COR-L47 (cell line): ENCODE measurements at regions not wholly inside any gene's neighbourhood (a gene's known extent, or its start where the extent isn't known, plus 50 kb on each side); places are given as distances from the start of the nearest gene placed in this dataset.

Source experiments
- DNase-seq: peaks from one replicate; lab custom pipeline; 2025; lab: John Stamatoyannopoulos, UW

DNA sequence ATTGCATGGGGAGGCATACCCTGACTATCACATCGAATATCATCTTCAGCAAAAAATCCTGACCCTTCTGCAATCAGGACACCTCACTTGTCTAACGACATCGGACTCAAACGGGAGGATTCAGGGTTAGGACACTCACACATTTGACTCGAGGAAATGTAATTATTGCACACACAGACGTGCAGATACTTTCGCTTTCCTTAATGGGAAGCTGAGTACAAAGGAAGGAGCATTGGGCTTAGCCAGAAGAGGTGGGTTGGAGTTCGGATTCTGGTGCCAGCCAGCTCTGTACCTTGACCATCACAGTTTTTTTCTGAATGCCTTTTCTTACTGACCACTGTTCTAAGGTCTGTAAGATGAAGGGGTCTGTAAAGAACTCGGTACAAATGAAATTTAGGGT is 260.4 kb downstream of the GALC start:
- DNase-seq = no peak

DNA sequence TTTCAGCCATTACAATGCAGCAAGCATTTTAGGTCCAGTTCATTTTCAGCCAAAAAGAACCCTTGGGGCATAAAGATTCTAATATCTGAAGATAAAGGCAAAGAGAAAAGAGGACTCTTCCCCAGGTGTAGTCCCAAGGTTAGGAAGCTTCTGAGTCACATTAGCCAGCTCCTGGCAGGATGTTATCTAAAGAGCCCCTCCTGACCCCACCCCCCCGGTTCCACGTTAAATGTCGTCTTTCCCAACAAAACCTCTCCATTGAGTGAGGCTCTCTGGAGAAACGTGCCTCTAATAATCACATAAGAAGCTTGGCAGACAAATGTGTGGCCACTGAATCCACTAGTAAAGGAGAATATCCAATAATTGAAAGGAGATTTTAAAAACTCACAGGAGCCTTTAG is 267.7 kb downstream of the GALC start:
- DNase-seq = no peak

DNA sequence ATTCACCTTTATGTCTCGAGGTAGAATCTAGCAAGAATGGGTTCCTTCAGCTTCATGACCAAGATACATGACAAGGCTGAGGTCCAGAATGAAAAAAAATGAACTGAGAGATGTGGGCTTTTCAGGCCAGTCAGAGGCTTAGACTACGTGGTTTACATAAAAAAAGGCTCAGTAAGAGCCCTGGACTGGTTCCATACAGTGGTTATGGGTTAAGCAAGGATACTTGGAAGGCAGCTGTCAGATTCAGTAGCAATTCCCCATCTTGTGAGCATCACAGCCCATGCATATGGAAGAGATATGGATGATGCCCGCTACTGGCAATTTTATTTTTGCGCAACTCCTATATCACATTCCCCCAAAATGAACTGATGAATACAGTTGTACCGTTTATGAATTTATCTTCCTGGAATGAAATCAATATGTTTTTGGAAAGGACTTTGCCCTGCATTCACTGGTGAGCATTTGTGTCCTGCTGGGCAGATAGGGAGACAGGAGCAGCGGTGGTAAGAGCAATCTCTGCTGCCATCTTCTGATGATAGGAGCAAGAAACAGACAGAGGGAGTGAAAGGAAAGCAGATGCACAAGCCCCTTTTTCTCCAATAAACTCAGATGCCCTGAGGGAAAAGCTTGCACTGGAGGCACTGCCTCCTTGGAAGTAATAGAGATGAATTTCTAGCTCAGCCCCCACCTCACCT is 280.4 kb downstream of the GALC start:
- DNase-seq = peak; percentile 29

DNA sequence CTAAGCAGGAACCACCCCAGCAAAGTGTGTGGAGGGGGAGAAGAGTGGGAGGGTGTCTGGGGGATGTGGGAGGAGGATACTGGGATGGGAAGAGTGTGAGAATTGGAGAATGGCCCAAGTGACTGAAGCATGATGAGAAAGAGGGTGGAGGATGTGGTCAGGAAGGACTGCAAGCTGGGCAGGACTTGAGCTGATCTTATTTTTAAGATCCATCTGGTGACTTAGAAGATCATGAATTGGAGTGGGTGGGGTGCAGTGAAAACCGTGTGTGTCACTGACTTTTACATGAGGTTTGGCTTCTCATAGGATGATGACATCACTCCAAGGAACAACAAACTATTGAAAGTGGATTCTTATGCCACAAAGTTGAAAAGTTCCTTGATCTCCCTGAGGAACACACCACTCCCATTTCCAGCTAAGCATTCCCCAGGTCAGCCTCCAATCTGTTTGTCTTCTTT is 287.5 kb downstream of the GALC start:
- DNase-seq = no peak

DNA sequence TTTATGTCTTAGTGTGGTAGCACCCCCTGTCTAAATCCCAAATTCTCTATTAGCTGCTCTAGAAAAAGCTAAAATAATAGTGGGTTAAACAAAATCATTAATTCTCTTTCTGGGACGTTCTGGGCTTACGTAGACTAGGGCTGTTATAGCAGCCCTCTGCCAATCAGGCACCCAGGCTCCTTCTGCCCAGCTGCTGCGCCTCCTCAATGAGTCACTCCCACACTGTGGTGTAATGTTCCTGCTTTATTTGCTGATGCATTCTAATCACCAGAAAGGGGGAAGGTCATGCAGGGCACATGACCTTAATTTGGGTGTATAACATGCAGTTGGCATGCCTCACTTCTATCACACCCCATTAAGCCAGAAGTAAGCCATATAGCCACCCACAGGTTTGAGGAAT is 294.5 kb downstream of the GALC start:
- no peak for DNase-seq

DNA sequence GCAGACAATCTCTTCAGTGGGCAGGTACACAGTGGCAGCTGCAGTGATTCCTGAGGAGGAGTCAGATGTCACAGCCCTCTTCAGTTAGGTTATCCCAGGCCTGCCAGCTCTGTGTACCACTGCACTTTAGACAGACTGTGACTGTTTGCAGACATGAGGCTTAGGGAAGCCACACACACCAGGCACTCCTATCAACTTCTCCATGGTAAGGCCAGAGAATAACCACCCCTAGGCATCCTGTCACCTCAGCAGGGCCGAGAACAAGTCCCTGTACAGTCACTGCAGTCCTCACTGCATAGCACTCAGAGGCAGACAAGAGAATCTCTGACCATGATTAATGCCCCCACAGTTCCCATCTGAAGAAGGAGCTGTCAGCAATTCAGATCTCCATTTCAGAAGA is 296.5 kb downstream of the GALC start:
- DNase-seq = no peak

DNA sequence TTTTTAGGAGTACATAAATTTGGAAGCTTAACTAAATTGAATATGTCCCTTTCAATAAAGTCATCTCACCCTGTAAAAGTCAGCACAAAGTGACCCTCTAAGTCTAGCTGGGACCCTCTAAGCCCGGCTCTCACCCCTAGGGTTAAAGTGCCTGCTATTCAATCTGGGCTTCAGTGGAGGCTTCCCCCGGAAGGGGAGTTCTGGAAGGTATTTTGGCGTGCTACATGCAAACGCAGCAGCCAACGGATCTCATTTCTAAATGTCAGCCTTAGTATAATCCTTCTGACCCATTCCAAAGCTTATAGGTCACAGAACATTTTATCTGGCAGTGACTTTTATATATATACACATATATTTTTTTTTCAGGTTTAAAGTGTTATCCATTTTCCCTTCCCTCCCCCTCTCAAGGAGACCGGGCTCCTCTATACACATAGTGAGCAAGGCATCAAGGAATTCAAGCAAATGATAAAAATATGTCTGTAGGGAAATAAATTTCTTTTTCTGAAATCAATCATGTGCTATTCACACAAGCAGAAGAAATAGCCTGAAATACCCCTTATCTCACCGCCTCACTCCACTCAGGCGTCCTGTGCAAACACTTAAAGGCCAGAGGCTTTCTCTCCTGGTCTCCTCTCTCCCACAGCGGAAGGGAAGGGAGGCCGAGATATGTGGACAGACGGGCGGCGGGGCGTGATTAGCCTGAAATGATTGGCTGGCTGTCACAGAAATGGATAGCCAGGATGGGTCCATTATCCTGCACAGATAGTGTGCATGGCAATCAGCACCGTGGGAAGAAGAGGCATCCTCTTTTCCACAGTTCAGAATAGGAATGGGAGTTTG is 301.7 kb downstream of the GALC start:
- no peak for DNase-seq

DNA sequence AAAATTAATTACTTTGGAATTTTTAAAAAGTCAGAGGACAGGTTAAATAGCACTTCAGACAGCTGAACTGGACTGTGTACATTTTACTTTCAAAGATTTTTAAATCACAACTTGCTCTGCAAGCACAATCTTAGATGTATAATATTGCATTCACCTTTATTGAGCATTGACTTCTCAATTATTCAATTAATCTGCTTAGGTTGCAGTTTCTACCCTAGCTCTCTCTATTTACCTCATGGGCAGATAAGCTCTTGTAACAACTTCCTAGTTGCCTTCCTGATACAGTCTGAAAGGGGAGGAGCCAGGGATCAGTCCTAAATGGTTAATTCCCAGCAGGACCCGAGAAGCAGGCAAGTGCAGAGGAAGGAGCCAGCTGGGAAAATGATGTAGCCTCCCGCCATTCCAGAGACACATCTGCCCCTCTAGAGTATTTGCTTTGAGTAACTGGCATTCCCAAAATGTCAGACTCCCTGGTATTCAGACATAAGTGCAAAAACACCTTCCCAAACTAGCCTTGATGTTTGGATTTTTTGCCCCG is 302.8 kb downstream of the GALC start:
- no peak for DNase-seq

DNA sequence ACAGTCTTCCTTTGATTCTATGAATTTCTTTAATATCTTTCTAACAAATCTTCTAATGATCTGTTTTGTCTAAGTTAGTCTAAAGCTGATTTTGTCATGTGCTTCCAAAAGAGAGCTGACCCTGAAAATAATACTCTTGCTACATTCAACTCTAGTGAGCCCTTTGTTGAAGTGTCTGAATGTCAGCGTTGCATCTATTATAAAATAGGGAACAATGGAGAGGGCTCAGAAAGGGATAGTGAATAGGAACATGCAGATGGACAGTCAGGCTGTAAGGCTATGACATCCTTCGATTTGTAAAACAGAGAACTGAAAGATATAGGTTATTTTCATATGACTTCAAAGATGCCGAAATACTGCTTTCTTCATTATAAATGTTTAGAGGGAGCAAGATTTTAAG is 304.5 kb downstream of the GALC start:
- no peak for DNase-seq

DNA sequence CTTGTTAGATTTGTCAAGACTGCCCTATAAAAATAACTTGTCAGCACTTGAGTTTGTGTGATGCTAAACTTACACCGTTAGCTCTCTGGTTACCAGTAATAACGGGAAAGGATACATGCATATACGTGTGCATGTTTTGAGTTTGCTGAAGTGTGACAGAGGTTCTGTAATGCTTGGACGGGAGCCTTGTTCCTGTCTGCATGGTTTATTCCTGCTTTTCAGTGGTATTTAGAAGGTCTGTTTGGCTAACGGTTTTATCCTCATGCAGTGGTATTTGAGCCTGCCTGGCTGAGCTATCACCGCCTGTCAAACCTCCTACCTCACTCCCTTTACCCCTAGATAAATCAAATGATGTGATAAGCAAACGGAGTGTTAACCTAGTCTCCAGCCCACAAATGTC is 305.6 kb downstream of the GALC start:
- DNase-seq = no peak

DNA sequence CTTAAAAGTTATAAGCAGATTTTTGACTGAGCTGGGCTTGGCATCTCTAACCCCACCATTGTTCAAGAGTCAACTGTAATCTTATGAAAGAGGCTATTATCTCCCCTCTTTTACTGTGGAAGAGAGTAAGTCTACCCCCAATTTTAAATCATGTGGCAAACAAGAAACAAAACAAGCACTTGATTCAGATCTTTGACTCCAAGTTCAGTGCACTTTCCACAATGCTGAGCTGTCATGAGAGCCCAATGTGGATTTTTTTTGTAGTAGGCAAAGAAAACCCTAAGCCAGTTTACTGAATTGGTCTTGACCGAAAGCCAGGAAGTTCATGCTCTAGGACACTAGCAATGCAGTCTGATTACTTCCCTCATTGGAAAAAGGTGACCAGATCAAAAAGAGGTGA is 306.2 kb downstream of the GALC start:
- no peak for DNase-seq

DNA sequence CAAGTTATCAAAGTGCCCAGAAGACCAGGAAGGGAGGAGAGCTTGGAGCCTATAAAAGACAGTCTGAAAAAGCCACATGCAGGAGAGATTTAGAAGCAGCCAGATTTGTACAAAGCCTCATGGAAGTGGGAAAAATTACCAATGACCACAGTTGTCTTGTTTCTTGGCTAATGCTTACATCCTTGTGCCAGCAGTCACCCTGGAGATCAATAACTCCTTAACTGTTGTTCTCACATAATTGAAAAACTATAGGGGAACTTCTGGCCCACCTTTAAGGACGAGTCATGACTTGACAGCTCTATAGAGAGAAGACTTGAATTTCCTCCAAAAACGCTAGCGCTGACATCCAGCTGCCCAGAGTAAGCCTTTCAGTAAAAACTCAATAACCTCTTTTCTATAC is 313.1 kb downstream of the GALC start:
- DNase-seq = no peak

DNA sequence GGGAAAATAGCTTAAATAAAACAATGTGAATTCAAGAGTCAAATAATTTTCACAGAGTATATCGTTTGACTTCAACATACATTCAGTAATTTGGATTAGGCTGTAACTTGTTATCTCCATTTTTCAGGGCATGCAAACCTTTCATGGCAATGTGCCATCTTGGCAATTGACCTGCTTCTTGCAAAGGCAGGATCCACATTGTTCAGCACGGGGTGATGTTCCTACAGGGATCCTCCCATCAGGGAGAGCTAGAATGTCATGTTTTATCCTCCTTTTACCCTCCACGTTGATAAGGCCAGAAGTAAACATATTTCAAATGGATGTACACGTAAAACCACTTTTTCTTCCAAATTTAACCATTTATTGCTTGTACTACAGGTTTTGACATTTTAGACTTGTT is 314.4 kb downstream of the GALC start:
- no peak for DNase-seq

DNA sequence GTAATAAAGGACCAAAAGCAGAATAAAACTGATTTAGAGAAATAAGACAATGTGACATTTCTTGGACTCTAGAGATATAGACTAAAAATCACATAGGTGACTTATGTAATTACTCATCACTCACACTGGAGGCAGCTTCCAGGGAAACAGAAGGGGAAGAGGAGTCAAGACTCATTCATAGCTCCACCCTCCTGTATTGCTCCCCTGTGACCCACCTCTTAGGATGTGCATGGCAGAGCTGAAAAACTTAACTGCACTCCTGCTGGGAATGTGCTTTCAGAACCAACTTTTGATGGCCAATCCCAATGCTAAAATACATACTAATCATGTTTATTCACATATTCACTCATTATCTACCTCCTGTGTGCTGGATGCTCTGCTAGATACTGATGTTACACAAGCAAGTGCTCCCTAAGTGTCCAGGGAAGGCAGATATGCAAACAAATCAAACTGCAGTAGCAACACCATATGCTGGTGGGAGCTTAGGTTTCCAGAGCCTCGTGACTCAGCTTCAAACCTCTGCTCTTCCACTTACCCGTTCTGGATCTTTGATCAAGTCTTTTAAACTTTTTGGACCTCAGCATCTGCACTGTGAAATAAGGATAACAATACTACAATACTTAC is 316.1 kb downstream of the GALC start:
- DNase-seq = no peak

DNA sequence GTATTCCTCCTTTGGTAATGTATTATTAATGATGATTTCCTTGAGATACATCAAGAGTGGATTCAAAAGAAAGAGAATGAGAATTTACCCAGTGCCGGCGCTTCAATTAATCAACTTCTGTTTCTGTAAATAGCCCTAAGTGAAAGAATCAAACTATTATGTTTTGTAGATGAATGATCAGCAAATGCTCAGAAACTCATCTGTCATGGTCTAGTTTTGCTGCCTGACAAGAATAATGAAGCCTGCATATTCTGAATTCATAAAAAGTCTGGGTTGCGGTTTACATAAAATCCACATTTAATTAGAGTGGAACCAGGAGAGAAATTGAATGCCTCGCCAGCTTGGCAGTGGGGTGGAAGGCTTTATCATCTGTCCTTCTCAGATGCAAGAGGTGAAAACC is 325.3 kb downstream of the GALC start:
- no peak for DNase-seq

DNA sequence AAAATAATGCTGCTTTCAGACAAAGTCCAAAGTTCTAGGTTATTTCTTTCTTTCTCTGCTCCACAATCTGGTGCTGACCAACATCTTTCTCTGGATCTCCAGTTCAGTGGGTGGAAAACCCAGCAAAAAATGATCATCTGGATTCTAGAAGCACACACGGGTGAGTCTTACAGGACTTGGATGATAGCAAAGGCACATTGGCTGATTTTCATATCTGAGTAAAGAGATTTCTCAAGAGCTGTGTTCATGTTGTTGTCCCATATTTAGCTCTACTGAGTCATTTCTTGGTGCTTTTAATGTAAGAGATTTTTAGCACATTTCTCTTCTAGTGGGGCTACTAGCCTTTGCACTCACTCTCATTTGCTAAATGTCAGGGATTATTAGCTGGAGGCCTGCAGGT is 336.7 kb downstream of the GALC start:
- DNase-seq = no peak

DNA sequence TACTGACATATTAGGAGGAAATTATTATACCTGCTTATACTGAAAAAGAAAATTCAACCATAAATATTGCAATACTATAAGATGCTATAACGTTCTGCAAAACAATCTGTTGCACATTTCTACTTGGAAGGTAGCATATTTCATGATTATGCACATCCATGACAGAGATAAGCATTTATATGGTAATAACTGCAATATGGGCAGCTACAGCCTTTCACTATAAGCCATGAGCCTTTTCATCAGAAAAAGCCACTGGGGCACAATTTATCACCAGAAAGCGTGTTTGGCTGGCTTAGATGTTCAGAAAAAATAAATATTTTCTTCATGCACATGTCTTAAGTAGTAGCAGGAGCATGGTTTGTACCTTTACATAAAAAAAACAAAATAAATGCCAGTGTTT is 340.7 kb downstream of the GALC start:
- DNase-seq = no peak

DNA sequence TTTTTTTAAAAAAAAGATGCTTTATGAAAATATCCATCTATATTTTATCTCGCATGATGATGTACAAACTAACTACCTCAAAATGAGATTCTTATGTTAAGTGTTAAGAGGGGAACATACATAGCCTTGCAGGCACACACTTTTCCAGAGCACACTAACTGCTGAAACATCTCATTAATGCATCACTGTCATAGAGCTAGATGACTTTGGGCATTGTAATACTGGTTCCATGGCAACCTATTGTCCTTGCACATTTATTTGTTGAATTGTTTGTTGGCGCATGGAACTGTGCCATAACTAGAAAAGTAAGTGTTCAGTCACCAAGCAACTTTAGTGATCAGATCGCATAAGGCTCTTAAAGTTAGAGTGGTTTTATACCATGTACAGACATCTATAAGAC is 348.3 kb downstream of the GALC start:
- peak; percentile 82 for DNase-seq

DNA sequence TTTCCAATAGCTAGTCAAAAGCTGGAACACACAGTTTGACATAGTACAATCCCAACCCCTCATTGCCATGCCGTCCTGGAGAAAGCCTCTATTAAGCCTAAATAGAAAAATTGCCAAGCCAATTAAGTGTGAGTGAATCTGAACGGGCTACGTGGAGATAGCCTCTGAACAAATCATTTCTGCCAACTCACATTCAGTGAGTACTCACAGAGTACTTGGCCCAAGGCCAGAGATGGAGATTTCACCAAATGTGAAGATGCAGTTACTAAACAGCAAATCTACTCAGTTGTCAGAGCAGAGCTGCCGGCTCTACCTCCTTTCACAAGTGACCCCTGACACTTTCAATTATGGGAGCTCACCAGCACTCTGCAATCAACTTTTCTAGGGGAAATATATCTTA is 350.0 kb downstream of the GALC start:
- DNase-seq = peak; percentile 65

DNA sequence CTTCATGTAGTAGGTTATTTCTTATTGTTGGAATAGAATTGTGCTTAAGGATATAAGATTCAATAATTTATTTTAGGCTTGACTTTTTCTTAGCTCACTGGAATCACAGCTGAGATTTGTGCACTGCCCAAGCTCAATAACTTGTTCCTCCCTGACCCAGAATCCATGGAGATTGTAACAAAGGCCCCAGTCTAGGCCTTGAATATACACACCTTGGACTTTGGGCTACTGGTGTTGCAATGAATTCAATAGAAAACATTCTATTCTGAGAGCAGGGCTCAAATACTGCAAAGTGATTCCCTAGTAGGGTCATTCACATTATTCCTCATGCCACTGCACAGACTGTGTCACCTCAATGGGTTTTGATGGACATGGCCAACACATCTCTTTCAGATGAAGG is 352.4 kb downstream of the GALC start:
- no peak for DNase-seq

DNA sequence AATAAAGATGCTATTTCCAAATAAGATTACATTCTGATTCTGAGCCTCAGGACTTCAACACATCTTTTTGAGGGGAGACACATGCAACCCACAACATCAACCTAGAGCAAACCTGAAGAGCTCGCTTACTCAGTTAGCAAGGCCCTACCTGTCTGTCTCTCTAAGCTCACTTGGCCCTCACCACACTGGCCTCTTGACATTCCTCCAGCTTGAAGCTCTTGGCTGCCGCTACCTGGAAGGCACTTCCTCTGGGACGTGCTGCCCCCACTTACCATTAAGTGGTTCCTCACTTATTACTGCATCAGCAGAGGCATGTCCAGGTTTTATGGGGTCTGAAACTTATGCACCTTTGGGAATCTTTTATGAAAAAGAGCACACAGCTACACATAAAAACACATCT is 354.8 kb downstream of the GALC start:
- DNase-seq = no peak

DNA sequence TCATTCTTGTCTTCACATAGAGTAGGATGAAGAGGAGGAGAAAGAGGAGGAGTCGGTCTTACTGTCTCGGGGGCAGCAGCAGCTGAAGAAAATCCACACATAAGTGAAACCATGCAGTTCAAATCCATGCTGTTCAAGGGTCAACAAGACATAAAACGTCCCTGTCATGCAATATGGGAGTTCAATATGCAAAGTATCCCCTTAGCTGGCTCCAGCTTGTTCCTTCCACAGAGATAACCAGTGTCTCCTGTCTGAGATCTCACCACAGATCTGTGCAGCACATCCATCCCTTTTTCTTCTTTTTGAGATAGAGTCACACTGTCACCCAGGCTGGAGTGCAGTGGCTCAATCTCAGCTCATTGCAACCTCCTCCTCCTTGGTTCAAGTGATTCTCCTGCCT is 357.5 kb downstream of the GALC start:
- DNase-seq = no peak

DNA sequence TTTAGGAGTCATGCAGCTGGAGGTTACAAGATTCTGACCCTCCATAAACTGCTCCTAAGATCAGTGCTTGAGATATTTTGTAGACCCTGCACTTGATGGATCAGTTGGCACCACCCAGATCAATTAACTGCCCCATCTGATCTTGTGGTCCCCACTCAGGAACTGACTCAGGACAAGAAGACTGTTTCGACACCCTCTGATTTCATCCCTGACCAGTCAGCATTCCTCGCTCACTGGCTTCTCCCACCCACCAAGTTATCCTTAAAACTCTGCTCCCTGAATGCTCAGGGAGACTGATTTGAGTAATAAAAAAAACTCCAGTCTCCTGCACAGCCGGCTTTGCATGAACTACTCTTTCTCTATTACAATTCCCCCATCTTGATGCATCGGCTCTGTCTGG is 360.2 kb downstream of the GALC start:
- DNase-seq = no peak
